SH-SY5Y (cell line): ENCODE measurements at regions not wholly inside any gene's neighbourhood (a gene's known extent, or its start where the extent isn't known, plus 50 kb on each side); places are given as distances from the start of the nearest gene placed in this dataset.

Experiments used
- GATA2 ChIP-seq: IDR thresholded peaks from 2 replicates; pipeline ENCODE4 v1.6.1; 2011; ENCODE audit warnings: mild to moderate bottlenecking, low read depth, low read length
- GATA3 ChIP-seq: IDR thresholded peaks from 2 replicates; pipeline ENCODE4 v1.6.1; 2011; ENCODE audit warnings: low read depth, mild to moderate bottlenecking, low read length, moderate library complexity

GRCh38 chr4:177938226-177938625, 496.0 kb upstream of the AGA start:
- TF ChIP-seq GATA3: no peak
- no peak for TF ChIP-seq GATA2
